PFSK-1 (cell line): ENCODE measurements at regions not wholly inside any gene's neighbourhood (a gene's known extent, or its start where the extent isn't known, plus 50 kb on each side); places are given as distances from the start of the nearest gene placed in this dataset.

Source experiments
- POLR2AphosphoS5 ChIP-seq: IDR thresholded peaks from 2 replicates; pipeline ENCODE4 v1.6.1; 2012; ENCODE audit warnings: low read depth, mild to moderate bottlenecking, control low read depth, low read length, moderate library complexity
- REST ChIP-seq, 2 experiments: IDR thresholded peaks; 2 replicates each; pipeline versions ENCODE4 v1.6.1 to v1.8.0; 2011 to 2012; ENCODE audit warnings: low read depth in 2 of 2, low read length in 2 of 2, control low read depth in 1 of 2, inconsistent platforms in 1 of 2, mild to moderate bottlenecking in 1 of 2, moderate library complexity in 1 of 2; ENCODE audit not compliant: insufficient read depth in 1 of 2
- SIN3A ChIP-seq: IDR thresholded peaks from 2 replicates; pipeline ENCODE4 v1.6.1; 2012; ENCODE audit warnings: mild to moderate bottlenecking, low read length, moderate library complexity, borderline replicate concordance; ENCODE audit not compliant: insufficient read depth
- TAF1 ChIP-seq: IDR thresholded peaks from 2 replicates; pipeline ENCODE4 v1.6.1; 2012; ENCODE audit warnings: low read length, control low read depth, borderline replicate concordance; ENCODE audit not compliant: insufficient read depth

DNA sequence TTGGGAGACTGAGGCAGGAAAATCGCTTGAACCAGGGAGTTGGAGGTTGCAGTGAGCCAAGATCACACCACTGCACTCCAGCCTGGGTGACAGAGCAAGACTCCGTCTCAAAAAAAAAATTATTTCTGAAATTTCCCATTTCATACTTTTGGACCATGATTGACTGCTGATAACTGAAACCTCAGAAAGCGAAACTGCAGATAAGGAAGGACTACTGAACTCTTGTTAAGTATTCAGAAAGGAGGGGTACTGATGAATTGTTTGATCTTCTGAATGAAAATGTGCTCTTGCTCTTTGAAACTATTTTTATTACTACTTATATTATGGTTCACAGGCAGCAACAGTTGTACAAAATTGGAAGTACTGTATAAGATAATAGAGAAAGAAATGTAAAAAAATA lies 69.0 kb downstream of the HDGFL1 start:
- TF ChIP-seq POLR2AphosphoS5, result no peak
- TF ChIP-seq REST (IDR thresholded peaks at IDR 0.05; ENCODE audit: insufficient read depth in 1 of 2, low read depth in 2 of 2, low read length in 2 of 2), result no peak
- TF ChIP-seq TAF1, result no peak
- no peak for TF ChIP-seq SIN3A
